HCEC 1CT (cell line): ENCODE measurements at regions not wholly inside any gene's neighbourhood (a gene's known extent, or its start where the extent isn't known, plus 50 kb on each side); places are given as distances from the start of the nearest gene placed in this dataset.
A peak's percentile ranks its signal among the peaks of the same experiment; 100 is the strongest.

ENCODE experiments used
- DNase-seq: peaks from one replicate; pipeline ENCODE4 v3.0.0-alpha.2; 2017

DNA sequence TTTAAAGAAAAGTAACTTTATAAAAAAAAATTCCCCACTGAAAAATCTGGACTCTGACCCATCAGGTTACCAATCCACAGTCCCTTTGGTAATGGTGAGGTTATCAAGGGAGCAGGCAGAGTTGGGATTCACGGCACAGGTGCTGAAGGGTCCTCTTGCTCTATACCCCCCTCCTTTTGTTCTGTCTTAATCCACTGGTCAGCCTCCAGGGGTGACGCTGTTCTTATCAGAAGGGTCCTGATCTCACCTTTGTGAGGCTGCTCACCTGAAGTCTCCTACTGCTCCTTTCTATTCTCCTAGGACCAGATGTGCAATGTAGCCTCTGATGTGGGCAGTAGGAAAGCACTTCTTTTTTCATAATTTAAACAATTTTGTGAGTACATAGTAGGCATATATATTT is 80.6 kb upstream of the E2F8 start:
- DNase-seq, result no peak

- DNase-seq, result no peak
Measured at GRCh38 chr11:19320827-19321226, 80.1 kb upstream of the E2F8 start.

DNA sequence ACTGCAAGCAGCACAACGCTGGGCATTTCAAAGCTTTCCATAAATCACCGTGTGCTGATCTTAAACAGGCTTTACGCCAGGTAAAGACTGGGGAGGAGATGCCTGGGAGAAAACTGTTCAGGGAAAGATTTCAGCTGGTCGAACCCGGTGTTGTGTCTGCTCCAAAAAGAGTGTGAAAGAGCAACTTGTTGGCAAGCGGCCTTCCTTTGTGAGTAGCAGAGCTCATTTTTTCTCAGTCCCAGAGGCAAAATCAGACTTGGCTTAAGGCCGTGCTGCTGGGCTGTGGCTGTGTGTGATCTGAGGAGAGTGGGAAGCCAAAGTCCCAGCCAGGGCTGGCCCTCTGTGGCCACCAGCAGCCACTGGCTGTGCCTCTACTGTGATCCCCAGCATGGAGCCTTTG is 75.7 kb upstream of the E2F8 start:
- no peak for DNase-seq

- no peak for DNase-seq
Measured at GRCh38 chr11:19315511-19315910, 74.8 kb upstream of the E2F8 start.

- no peak for DNase-seq
Measured at GRCh38 chr11:19313140-19313539, 72.4 kb upstream of the E2F8 start.

DNA sequence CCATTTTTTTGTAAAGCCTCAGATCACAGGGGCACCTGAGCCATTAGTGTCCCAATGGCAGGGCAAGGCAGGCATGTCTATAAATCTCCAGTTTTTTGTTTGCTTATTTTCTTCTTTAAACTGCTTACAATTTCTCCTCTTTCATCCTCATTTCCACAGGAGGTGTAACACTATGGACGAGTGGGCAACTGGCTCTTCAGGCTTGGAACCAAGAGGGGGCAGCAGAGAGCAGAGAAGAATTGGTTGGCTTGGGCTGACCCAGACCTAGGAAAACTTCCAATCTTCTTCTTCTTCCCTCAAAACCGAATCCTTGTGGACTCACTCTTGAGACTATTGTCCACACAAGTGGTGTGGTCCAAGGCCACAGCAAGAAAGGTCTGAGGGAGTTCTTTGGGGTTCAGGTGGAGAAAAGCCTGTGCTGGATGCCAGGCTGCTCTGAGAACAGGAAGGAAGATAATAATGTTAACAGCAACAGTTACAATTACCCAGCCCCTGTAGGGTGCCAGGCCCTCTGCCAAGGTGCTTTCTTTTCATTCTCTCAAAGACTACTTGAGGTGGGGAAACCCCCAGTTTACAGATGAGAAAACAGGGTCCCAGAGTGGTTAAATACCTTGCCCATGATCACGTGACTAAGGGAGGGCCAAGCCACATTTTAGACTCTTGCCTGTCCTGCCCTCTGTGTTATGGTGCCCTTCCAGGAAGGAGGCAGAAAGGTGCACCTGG is 70.7 kb upstream of the E2F8 start:
- peak; percentile 26 for DNase-seq

DNA sequence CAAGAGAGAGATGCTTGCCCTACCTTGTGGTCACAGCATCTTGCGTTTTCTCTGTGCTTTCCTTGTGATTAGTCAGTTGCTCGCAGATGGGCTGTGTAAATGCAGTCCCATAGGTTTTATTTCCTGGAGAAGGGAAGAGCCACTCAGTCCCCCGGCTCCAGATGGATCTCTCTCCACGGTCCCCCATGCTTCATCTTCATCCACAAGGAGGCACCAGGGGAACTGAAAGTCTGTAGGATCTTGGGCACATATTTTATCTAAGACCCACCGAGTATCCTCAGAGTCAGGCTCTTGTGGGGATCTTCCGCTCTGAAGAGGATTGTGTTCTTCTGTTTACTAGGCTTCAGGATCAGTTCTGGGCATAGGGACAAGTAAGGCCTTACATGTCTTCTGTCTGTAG is 66.8 kb upstream of the E2F8 start:
- DNase-seq, result no peak

DNA sequence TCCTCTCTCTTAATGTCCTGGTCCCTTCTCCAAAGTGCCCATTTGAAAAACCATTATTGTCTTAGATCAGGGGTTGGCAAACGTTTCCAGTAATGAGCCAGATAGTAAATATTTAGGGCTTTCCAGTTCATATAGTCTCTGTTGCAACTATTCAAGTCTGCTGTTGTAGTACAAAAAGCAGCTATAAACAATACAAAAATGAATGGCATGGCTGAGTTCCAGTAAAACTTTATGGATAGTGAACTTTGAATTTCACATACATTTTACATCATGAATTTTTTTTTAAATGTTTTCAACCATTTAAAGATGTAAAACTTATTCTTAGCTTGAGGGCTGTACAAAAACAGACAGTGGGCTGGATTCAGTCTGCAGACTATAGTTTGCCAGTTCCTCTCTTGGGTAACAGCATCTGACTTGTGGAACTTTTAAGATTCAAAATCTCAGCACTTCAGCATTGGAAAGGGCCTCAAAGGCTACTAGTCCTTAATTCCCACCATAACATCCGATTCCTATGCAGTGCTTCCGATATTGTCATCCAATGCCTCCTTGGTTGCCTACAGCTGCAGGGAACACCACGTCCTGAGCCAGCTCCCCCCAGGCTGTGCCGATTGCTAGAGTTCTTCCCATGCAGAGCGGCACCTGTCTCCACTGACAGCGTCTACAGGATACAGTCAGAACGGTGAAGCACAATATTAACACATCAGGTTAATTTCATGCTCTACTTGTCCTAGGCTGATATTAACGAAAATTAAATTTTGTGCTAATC is 65.6 kb upstream of the E2F8 start:
- no peak for DNase-seq

DNA sequence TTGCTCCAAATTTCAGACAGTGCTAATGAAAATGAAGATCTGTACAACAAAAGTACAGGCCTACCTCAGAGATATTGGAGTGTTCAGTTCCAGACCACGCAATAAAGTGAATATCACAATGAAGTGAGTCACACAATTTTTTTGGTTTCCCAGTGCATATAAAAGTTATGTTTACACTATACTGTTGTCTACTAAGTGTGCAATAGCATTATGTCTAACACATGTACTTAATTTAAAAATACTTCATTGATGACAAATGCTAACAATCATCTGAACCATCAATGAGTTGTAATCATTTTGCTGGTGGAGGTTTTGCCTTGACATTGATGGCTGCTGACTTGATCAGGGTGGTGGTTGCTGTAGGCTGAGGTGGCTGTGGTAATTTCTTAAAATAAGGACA is 60.6 kb upstream of the E2F8 start:
- peak; percentile 52 for DNase-seq

GRCh38 chr11:19294444-19294843 is 53.7 kb upstream of the E2F8 start:
- no peak for DNase-seq

DNA sequence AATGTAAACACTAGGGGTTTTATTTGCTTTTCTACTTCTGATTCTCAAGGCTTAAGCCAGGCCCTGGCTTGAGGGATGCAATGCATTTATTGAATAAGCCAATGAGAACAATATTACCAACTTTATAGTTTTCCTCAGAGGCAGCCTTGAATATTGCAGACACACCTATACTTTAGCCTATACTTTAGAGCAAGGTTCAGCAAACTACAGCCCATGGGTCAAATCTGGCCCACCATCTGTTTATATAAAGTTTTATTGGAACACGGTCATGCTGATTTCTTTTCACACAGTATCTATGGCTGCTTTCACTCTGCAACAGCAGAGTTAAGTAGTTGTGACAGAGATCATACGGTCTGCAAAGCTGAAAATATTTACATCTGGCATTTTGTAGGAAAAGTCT is 50.3 kb upstream of the E2F8 start:
- no peak for DNase-seq
